ENCODE measurements at regions not wholly inside any gene's neighbourhood (a gene's known extent, or its start where the extent isn't known, plus 50 kb on each side); places are given as distances from the start of the nearest gene placed in this dataset.

DNA sequence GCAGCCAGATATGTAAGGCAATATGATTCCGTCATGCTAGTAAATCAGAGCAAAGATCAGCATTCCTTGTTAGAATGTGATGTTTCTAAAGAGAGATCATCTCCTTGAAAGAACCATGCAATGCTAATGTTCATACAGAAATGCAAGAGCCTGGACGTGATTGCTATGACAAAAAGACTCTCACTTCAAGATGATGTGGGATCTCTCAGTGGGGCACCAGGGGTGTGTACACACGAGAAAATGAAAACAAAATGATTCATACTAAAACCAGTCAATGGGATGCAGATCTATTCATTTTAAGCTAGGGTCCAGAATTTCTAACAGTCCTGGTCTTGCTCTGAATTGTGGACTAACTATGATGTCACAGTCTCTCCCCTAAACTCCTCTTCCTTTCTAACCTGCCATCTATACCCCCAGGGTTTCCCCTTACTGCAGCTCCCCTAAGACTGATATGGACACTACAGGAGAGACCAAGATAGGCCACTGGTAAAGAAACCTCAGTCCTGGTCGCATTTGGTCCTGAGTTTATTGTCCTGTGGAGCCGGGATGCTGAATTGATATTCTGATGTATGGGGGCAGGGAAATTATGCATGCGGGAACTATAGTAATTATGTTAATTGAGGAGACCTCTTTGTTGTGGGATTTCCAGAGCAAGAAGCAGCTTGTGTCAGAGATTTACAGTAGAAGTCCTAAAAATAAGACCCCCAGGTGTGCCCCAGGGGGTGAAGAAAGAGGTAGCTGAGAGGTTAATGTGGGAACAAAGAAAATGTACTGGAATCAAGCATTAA lies 179.0 kb downstream of the PMP22 start:
- DNase-seq (ENCODE audit: extremely low read depth in 1 of 4, low spot score in 3 of 4) (no peak), ATAC-seq (no peak), FAIRE-seq (no peak)
- POLR2A ChIA-PET: no interaction called here
- in situ Hi-C loops (cut with MboI) (no loop called here), intact Hi-C loops (cut with micrococcal nuclease) (no loop called here)
- Histone ChIP-seq H4K20me1 (replicated peaks; ENCODE audit: control insufficient read depth, insufficient read depth, low read length) (no peaks in the 10 kb centered on the region), H3K27ac (ENCODE audit: extremely low read depth, low read depth, low read length) (no peak overlapping the region), H3K4me2 (ENCODE audit: insufficient read depth, low read length) (no peak overlapping the region), H3K27me3 (ENCODE audit: control insufficient read depth in 2 of 2, insufficient read depth in 2 of 2, low read length in 2 of 2) (peaks cover 0 to 7% of the 10 kb centered on the region in 2 experiments; a peak in 1 of 5 replicates), H3K9me3 (replicated peaks; ENCODE audit: control insufficient read depth, insufficient read depth, low read depth, low read length) (no peaks in the 10 kb centered on the region), H3K9ac (ENCODE audit: insufficient read depth in 1 of 2, low read depth in 2 of 2, low read length in 2 of 2) (no peak overlapping the region), H3K79me2 (ENCODE audit: control insufficient read depth, insufficient read depth, low read length) (no peaks in the 10 kb centered on the region), H2AFZ (ENCODE audit: low read depth, low read length) (no peak overlapping the region), H3K36me3 (ENCODE audit: control insufficient read depth, insufficient read depth, low read length) (no peaks in the 10 kb centered on the region), H3K4me1 (replicated peaks in 1 of 2; ENCODE audit: control insufficient read depth in 2 of 2, insufficient read depth in 2 of 2, low read length in 2 of 2) (no peaks in the 10 kb centered on the region), H3K9me1 (ENCODE audit: control insufficient read depth, insufficient read depth, low read length) (no peaks in the 10 kb centered on the region), H3K4me3 (no peak overlapping the region)
- 1% methylated on average over 6 of the region's 6 CpGs for WGBS (ENCODE audit: insufficient coverage, low coverage, missing lambda C conversion rate)
- CTCF ChIA-PET (ENCODE audit: low intra/inter-chr PET ratio): no interaction called here
- no TSS peak for BruUV-seq (replicated peaks)
- TF ChIP-seq HOMEZ (CRISPR knock-in tag; IDR thresholded peaks at IDR 0.05) (no peak), PTBP1 (IDR thresholded peaks at IDR 0.05; ENCODE audit: low read depth, low read length) (no peak), CBX3 (IDR thresholded peaks at IDR 0.05; ENCODE audit: borderline replicate concordance in 1 of 2, low read length in 2 of 2) (no peak), RB1 (IDR thresholded peaks at IDR 0.05; ENCODE audit: low read depth) (no peak), ZNF518B (CRISPR knock-in tag; IDR thresholded peaks at IDR 0.05) (no peak), COPS2 (conservative IDR thresholded peaks at IDR 0.05) (no peak), POLR2H (tag; IDR thresholded peaks at IDR 0.05; ENCODE audit: low read depth) (no peak), IRF1 (CRISPR knock-in tag; IDR thresholded peaks at IDR 0.05; ENCODE audit: borderline replicate concordance) (no peak), CEBPG (CRISPR knock-in tag; IDR thresholded peaks at IDR 0.05) (no peak), CEBPG (tag; conservative IDR thresholded peaks at IDR 0.05 in 1 of 2, IDR thresholded peaks at IDR 0.05 in 1 of 2) (no peak), ADNP (tag; IDR thresholded peaks at IDR 0.05) (no peak), SIX5 (IDR thresholded peaks at IDR 0.05; ENCODE audit: borderline replicate concordance in 1 of 2, insufficient read depth in 1 of 2, low read depth in 1 of 2, low read length in 2 of 2) (no peak), CBX2 (IDR thresholded peaks at IDR 0.05; ENCODE audit: insufficient read depth, low read length, poor library complexity, severe bottlenecking) (no peak), ZC3H4 (CRISPR knock-in tag; IDR thresholded peaks at IDR 0.05; ENCODE audit: borderline replicate concordance) (no peak)
- TF ChIP-seq, protein P1, sequence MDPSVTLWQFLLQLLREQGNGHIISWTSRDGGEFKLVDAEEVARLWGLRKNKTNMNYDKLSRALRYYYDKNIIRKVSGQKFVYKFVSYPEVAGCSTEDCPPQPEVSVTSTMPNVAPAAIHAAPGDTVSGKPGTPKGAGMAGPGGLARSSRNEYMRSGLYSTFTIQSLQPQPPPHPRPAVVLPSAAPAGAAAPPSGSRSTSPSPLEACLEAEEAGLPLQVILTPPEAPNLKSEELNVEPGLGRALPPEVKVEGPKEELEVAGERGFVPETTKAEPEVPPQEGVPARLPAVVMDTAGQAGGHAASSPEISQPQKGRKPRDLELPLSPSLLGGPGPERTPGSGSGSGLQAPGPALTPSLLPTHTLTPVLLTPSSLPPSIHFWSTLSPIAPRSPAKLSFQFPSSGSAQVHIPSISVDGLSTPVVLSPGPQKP (CRISPR knock-in tag; IDR thresholded peaks at IDR 0.05): no peak
